A673 (cell line): ENCODE measurements at regions not wholly inside any gene's neighbourhood (a gene's known extent, or its start where the extent isn't known, plus 50 kb on each side); places are given as distances from the start of the nearest gene placed in this dataset.

Experiments
- BruUV-seq: library from RNA; stranded (reverse); fragments of 400-500 nt; replicated peaks from 2 replicates; lab custom pipeline; 2021; lab: Mats Ljungman, UMichigan
- CTCF ChIA-PET: fragments of 300-600 bp; sonication (Branson Sonifier 250); formaldehyde crosslinking; loops from one replicate; lab custom pipeline; 2022; ENCODE audit warnings: antibody characterized with exemption; lab: Charles Lee
- POLR2A ChIA-PET: fragments of 300-600 bp; sonication (Branson Sonifier 250); formaldehyde crosslinking; loops from one replicate; lab custom pipeline; 2022; ENCODE audit warnings: antibody characterized with exemption; ENCODE audit not compliant: low non-redundant PET; lab: Charles Lee
- DNase-seq: peaks from one replicate; pipeline ENCODE4 v3.0.0-alpha.2; 2015; ENCODE audit warnings: low spot score
- H3K27ac ChIP-seq: fragments of 200-600 bp; sonication (generic); 2 replicates; pipeline ENCODE4 v1.5.1; 2016; ENCODE audit warnings: mixed run types, low read depth, mild to moderate bottlenecking, mixed read lengths, antibody characterized with exemption, low read length; ENCODE audit not compliant: poor library complexity, severe bottlenecking
- H3K27me3 ChIP-seq: fragments of 200-600 bp; sonication (generic); replicated peaks from 2 replicates; pipeline ENCODE4 v1.6.1; 2017; ENCODE audit warnings: mixed run types, low read depth, mild to moderate bottlenecking, mixed read lengths, antibody characterized with exemption, low read length; ENCODE audit not compliant: insufficient read depth, poor library complexity
- H3K36me3 ChIP-seq: fragments of 200-600 bp; sonication (generic); 2 replicates; pipeline ENCODE4 v1.6.1; 2016; ENCODE audit warnings: mixed run types, mild to moderate bottlenecking, mixed read lengths, antibody characterized with exemption, low read length; ENCODE audit not compliant: insufficient read depth, poor library complexity, severe bottlenecking
- H3K4me1 ChIP-seq: fragments of 200-600 bp; sonication (generic); 2 replicates; pipeline ENCODE4 v1.6.1; 2017; ENCODE audit warnings: mixed run types, mild to moderate bottlenecking, mixed read lengths, antibody characterized with exemption, low read length; ENCODE audit not compliant: insufficient read depth, poor library complexity, severe bottlenecking
- H3K4me3 ChIP-seq: fragments of 200-600 bp; sonication (generic); 2 replicates; pipeline ENCODE4 v1.5.1; 2016; ENCODE audit warnings: low read depth, mixed run types, mild to moderate bottlenecking, mixed read lengths, low read length; ENCODE audit not compliant: poor library complexity, severe bottlenecking
- H3K9me3 ChIP-seq: fragments of 200-600 bp; sonication (generic); 2 replicates; pipeline ENCODE4 v1.6.1; 2016; ENCODE audit warnings: mixed run types, low read depth, mild to moderate bottlenecking, mixed read lengths, antibody characterized with exemption, low read length; ENCODE audit not compliant: poor library complexity, severe bottlenecking
- EZH2 ChIP-seq: fragments of 200-600 bp; sonication (generic); IDR thresholded peaks from 2 replicates; pipeline ENCODE4 v1.6.1; 2017; ENCODE audit warnings: borderline replicate concordance, low read depth, mild to moderate bottlenecking, mixed read lengths, antibody characterized with exemption, low read length; ENCODE audit not compliant: poor library complexity, severe bottlenecking
- intact Hi-C: fragments of 100-400 bp; cut with micrococcal nuclease; formaldehyde crosslinking; loops from one replicate; pipeline ENCODE4 v1.10.0; 2022; ENCODE audit not compliant: unreplicated experiment
- TF ChIP-seq, protein P1 (sequence below): fragments of 300-800, 200-600 bp; sonication (generic); conservative IDR thresholded peaks from 2 replicates; pipeline ENCODE4 v1.5.1; 2017; ENCODE audit warnings: low read depth, mild to moderate bottlenecking, antibody characterized with exemption, low read length, moderate library complexity, mixed read lengths

DNA sequence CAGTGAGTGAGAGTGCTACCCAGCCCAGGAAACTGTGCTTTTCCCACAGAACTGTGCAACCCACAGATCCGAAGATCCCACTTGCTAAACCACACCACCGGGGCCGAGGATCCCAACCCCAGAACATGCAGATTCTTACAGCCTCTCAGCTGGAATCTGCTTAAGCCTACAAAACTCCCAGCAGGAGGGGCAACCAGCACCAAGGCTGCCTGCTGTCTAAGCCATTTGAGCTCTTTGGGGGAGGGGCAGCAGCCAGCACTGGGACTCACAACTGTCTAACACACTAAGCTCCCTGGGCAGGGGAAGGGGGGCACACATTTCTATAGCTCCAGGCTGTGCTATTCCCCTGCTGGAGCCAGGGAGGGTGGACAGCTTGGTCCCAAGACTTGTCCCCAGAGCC lies 529.9 kb downstream of the XPNPEP1 start:
- H3K4me3 ChIP-seq = no peak overlapping the region
- H3K9me3 ChIP-seq = peaks cover 22% of the 10 kb centered on the region
- peak overlapping the region; percentile 70 for H3K27ac ChIP-seq
- DNase-seq = peak; percentile 93
- CTCF ChIA-PET = interaction anchor here (0.6 kb wide), 1 partner anchor 29 kb away, joined by 3 read pairs; no protein-coding TSS in a partner anchor
- intact Hi-C loops = no loop called here
- H3K4me1 ChIP-seq = peaks cover 21% of the 10 kb centered on the region
- BruUV-seq = no TSS peak
- H3K36me3 ChIP-seq = no peaks in the 10 kb centered on the region
- POLR2A ChIA-PET = no interaction called here
- TF ChIP-seq, protein P1, sequence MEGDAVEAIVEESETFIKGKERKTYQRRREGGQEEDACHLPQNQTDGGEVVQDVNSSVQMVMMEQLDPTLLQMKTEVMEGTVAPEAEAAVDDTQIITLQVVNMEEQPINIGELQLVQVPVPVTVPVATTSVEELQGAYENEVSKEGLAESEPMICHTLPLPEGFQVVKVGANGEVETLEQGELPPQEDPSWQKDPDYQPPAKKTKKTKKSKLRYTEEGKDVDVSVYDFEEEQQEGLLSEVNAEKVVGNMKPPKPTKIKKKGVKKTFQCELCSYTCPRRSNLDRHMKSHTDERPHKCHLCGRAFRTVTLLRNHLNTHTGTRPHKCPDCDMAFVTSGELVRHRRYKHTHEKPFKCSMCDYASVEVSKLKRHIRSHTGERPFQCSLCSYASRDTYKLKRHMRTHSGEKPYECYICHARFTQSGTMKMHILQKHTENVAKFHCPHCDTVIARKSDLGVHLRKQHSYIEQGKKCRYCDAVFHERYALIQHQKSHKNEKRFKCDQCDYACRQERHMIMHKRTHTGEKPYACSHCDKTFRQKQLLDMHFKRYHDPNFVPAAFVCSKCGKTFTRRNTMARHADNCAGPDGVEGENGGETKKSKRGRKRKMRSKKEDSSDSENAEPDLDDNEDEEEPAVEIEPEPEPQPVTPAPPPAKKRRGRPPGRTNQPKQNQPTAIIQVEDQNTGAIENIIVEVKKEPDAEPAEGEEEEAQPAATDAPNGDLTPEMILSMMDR = no peak
- no peak for TF ChIP-seq EZH2
- no peaks in the 10 kb centered on the region for H3K27me3 ChIP-seq

DNA sequence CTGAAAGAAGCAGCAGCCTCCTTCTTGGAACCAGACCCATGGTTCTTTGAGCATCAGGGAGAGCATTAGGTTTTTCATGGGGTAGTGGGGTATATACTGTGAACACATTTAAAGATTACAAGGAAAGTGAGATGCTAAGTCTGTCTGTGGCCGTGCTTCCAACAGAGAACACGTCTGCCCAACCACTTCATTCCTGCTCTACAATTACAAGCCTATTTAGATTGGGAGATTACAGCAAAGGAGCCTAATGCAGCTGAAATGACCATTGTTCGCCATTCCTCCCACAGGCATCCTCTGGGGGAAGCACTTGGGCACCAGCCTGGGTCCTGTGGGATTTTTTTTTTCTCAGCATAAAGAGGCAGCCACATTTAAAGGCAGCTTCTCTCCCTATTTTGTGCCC lies 536.4 kb downstream of the XPNPEP1 start:
- no peaks in the 10 kb centered on the region for H3K36me3 ChIP-seq
- no peak for TF ChIP-seq EZH2
- TF ChIP-seq, protein P1 = 0 out of 2 replicates have a peak, but pooled peaks have one; percentile 16
- BruUV-seq = TSS peak; percentile 97
- H3K27me3 ChIP-seq = no peaks in the 10 kb centered on the region
- peak; percentile 88 for DNase-seq
- peaks cover 38% of the 10 kb centered on the region for H3K4me1 ChIP-seq
- ChIA-PET POLR2A (interaction anchor here (0.9 kb wide), 1 partner anchor 195 kb away, joined by 3 read pairs; no protein-coding TSS in a partner anchor), CTCF (interaction anchor here (0.6 kb wide), 2 partner anchors 61 to 387 kb away, joined by 3 read pairs; no protein-coding TSS in a partner anchor)
- no peaks in the 10 kb centered on the region for H3K9me3 ChIP-seq
- intact Hi-C loops = loop anchor here (1.0 to 2.0 kb wide), 5 partner anchors 40 to 466 kb away; no protein-coding TSS in a partner anchor
- peak overlapping the region; percentile 94 for H3K27ac ChIP-seq
- no peak overlapping the region for H3K4me3 ChIP-seq

- no peak for DNase-seq
- Histone ChIP-seq H3K9me3 (no peaks in the 10 kb centered on the region), H3K4me3 (no peak overlapping the region), H3K27me3 (no peaks in the 10 kb centered on the region), H3K27ac (peak overlapping the region; percentile 98), H3K4me1 (peaks cover 37% of the 10 kb centered on the region), H3K36me3 (no peaks in the 10 kb centered on the region)
- CTCF ChIA-PET = no interaction called here
- BruUV-seq = no TSS peak
- POLR2A ChIA-PET = interaction anchor here (0.9 kb wide), 1 partner anchor 195 kb away, joined by 3 read pairs; no protein-coding TSS in a partner anchor
- TF ChIP-seq EZH2 = no peak
- TF ChIP-seq, protein P1 = no peak
- intact Hi-C loops = loop anchor here (1.0 to 2.0 kb wide), 4 partner anchors 41 to 467 kb away; no protein-coding TSS in a partner anchor
These were observed 537.2 kb downstream of the XPNPEP1 start for GRCh38 chr10:109386101-109386500.
